Activated CD8-positive, alpha-beta T cell treated with anti-CD3 and anti-CD28 coated beads for 36 hours (primary cell): ENCODE measurements at regions not wholly inside any gene's neighbourhood (a gene's known extent, or its start where the extent isn't known, plus 50 kb on each side); places are given as distances from the start of the nearest gene placed in this dataset.

Experiments
- ATAC-seq: fragments of 200-7000 bp; cut with Tn5 transposase; one replicate; pipeline ENCODE4 v1.10.0; 2021; ENCODE audit warnings: mild to moderate bottlenecking, moderate library complexity
- CTCF ChIA-PET: fragments of 350-600 bp; sonication (Branson Sonifier 250); formaldehyde crosslinking; loops from one replicate; lab custom pipeline; 2021; ENCODE audit warnings: antibody characterized with exemption; lab: Charles Lee
- POLR2A ChIA-PET: fragments of 350-600 bp; sonication (Branson Sonifier 250); formaldehyde crosslinking; loops from one replicate; lab custom pipeline; 2021; ENCODE audit warnings: antibody characterized with exemption; lab: Charles Lee
- DNase-seq: peaks from one replicate; pipeline ENCODE4 v3.0.0-alpha.2; 2020
- H3K27ac Mint-ChIP-seq: one replicate; pipeline ENCODE4 v1.8.0; 2021; ENCODE audit warnings: mild to moderate bottlenecking, mixed read lengths
- H3K27me3 Mint-ChIP-seq: one replicate; pipeline ENCODE4 v1.8.0; 2021; ENCODE audit warnings: mixed read lengths
- H3K36me3 Mint-ChIP-seq: one replicate; pipeline ENCODE4 v1.8.0; 2021; ENCODE audit warnings: low read depth, mixed read lengths
- H3K4me1 Mint-ChIP-seq: one replicate; pipeline ENCODE4 v1.8.0; 2021; ENCODE audit warnings: low read depth, mixed read lengths
- H3K4me3 Mint-ChIP-seq: one replicate; pipeline ENCODE4 v1.8.0; 2021; ENCODE audit warnings: mild to moderate bottlenecking, moderate library complexity, mixed read lengths
- H3K9me3 Mint-ChIP-seq: one replicate; pipeline ENCODE4 v1.8.0; 2021; ENCODE audit warnings: mixed read lengths
- CTCF ChIP-seq: fragments of 200-600 bp; IDR thresholded peaks from one replicate; pipeline ENCODE4 v1.8.0; 2022; ENCODE audit warnings: antibody characterized with exemption, mild to moderate bottlenecking
- intact Hi-C: fragments of 100-400 bp; cut with micrococcal nuclease; formaldehyde crosslinking; loops from one replicate; pipeline ENCODE4 v1.10.0; 2022

DNA sequence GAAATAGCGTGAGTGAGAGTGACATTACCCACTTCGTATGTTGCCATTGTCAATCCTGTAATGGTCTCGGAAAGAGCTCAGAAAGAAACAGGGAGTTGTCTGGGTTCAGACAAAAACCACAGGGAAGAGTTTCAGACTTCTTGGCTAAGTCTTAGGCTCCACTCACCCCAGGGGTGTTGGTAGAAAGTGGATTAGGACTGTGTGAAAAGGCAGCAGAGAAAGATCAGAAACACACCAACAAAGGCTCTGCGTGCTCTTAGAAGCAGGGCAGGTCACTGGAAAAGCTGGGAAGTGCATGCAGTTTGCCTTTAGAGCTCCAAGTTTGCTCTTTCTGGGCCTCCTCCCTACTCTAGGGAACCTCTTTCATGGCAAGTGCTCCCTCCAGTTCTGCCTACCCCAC is 106.1 kb upstream of the PLXNC1 start:
- Mint-ChIP-seq H3K36me3 (no peaks in the 10 kb centered on the region), H3K4me3 (no peak overlapping the region), H3K27me3 (no peaks in the 10 kb centered on the region), H3K9me3 (peaks cover 7% of the 10 kb centered on the region), H3K4me1 (no peaks in the 10 kb centered on the region), H3K27ac (no peak overlapping the region)
- ATAC-seq = no peak
- no peak for TF ChIP-seq CTCF
- no peak for DNase-seq
- ChIA-PET CTCF (interaction anchor here (1.0 to 1.5 kb wide), 2 partner anchors 15 to 39 kb away, joined by 3 to 5 read pairs; no protein-coding TSS in a partner anchor), POLR2A (no interaction called here)
- intact Hi-C loops = no loop called here

DNA sequence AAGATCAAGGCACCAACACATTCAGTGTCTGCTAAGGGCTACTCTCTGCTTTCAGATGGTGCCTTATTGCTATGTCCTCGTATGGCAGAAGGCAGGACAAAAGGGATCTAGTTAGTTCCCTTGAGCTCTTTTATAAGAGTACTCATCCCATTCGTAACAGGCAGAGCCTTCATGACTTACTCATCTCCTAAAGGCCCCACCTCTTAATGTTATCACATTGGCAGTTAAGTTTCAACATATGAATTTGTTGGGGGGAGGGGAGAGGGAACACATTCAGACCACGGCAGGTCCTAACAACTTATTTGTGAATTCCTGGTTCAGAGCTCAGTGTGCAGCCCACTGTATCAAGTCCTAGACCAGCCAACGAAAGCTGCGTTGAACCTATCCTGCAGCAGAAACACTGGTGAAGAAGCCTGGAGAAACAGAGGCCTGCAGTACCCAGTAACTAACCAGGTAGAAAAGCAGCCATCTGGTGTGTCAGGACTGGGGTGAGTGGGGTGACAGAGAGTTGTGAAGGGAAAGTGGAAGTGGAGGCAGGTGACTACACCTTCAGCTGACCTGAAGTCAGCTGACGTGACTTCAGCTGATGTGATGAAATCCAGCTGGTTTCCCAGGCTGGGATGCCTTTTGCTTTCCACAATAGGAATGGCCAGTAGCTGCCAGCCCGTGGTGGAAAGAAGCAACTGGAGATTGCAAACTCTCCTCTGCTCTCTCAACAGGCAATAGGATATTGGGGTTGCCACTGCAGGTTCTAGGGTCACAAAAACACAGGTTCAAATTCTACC is 101.6 kb upstream of the PLXNC1 start:
- ChIA-PET POLR2A (no interaction called here), CTCF (interaction anchor here (4.5 kb wide), 1 partner anchor 55 kb away, joined by 21 read pairs; no protein-coding TSS in a partner anchor)
- Mint-ChIP-seq H3K4me3 (no peak overlapping the region), H3K27me3 (no peaks in the 10 kb centered on the region), H3K4me1 (no peaks in the 10 kb centered on the region), H3K36me3 (no peaks in the 10 kb centered on the region), H3K27ac (no peak overlapping the region), H3K9me3 (peaks cover 4% of the 10 kb centered on the region)
- DNase-seq (no peak), ATAC-seq (no peak)
- no peak for TF ChIP-seq CTCF
- intact Hi-C loops = no loop called here

GRCh38 chr12:94047781-94048567 is 100.4 kb upstream of the PLXNC1 start:
- intact Hi-C loops = no loop called here
- no peaks in the 10 kb centered on the region for H3K27me3 Mint-ChIP-seq
- ChIA-PET CTCF (interaction anchor here (1.1 to 4.5 kb wide), 4 partner anchors 15 to 55 kb away, joined by 3 to 21 read pairs (median 5); no protein-coding TSS in a partner anchor), POLR2A (interaction anchor here (0.5 kb wide), 1 partner anchor 158 kb away, joined by 4 read pairs; no protein-coding TSS in a partner anchor)
- ATAC-seq (no peak), DNase-seq (no peak)
- H3K27ac Mint-ChIP-seq = no peak overlapping the region
- peaks cover 4% of the 10 kb centered on the region for H3K9me3 Mint-ChIP-seq
- no peak overlapping the region for H3K4me3 Mint-ChIP-seq
- TF ChIP-seq CTCF = no peak
- H3K36me3 Mint-ChIP-seq = no peaks in the 10 kb centered on the region
- H3K4me1 Mint-ChIP-seq = no peaks in the 10 kb centered on the region

GRCh38 chr12:94048757-94049156 is 99.6 kb upstream of the PLXNC1 start:
- Mint-ChIP-seq H3K27ac (no peak overlapping the region), H3K27me3 (no peaks in the 10 kb centered on the region), H3K4me1 (no peaks in the 10 kb centered on the region), H3K36me3 (no peaks in the 10 kb centered on the region), H3K4me3 (no peak overlapping the region), H3K9me3 (peaks cover 4% of the 10 kb centered on the region)
- CTCF ChIA-PET = interaction anchor here (1.1 to 1.9 kb wide), 3 partner anchors 16 to 54 kb away, joined by 3 to 5 read pairs (median 5); no protein-coding TSS in a partner anchor
- POLR2A ChIA-PET = no interaction called here
- ATAC-seq (no peak), DNase-seq (no peak)
- TF ChIP-seq CTCF = no peak
- intact Hi-C loops = no loop called here
